H9 (cell line): ENCODE measurements at regions not wholly inside any gene's neighbourhood (a gene's known extent, or its start where the extent isn't known, plus 50 kb on each side); places are given as distances from the start of the nearest gene placed in this dataset.

ENCODE experiments used
- DNase-seq: peaks from one replicate; pipeline ENCODE4 v3.0.0-alpha.2; 2017
- H2AFZ ChIP-seq: one replicate; pipeline ENCODE4 v1.6.1; 2013; ENCODE audit warnings: mild to moderate bottlenecking, low read length, control low read depth, moderate library complexity
- H2AK5ac ChIP-seq: 2 replicates; pipeline ENCODE4 v1.6.1; 2013; ENCODE audit warnings: low read length, control low read depth, mixed read lengths; ENCODE audit not compliant: insufficient read length
- H2BK120ac ChIP-seq: one replicate; pipeline ENCODE4 v1.6.1; 2013; ENCODE audit warnings: low read depth, mild to moderate bottlenecking, low read length, control low read depth, inconsistent platforms; ENCODE audit not compliant: poor library complexity, severe bottlenecking
- H2BK12ac ChIP-seq: 2 replicates; pipeline ENCODE4 v1.6.1; 2013; ENCODE audit warnings: low read length, control low read depth, mixed read lengths, low read depth; ENCODE audit not compliant: insufficient read length
- H2BK15ac ChIP-seq: 2 replicates; pipeline ENCODE4 v1.6.1; 2013; ENCODE audit warnings: low read depth, low read length, control low read depth
- H2BK20ac ChIP-seq: one replicate; pipeline ENCODE4 v1.6.1; 2013; ENCODE audit warnings: low read depth, mild to moderate bottlenecking, low read length, control low read depth, inconsistent platforms; ENCODE audit not compliant: poor library complexity, severe bottlenecking
- H2BK5ac ChIP-seq: 2 replicates; pipeline ENCODE4 v1.6.1; 2013; ENCODE audit warnings: low read length, control low read depth, mixed read lengths; ENCODE audit not compliant: insufficient read length
- H3K14ac ChIP-seq: 2 replicates; pipeline ENCODE4 v1.6.1; 2013; ENCODE audit warnings: low read length, control low read depth; ENCODE audit not compliant: insufficient read depth
- H3K18ac ChIP-seq: 2 replicates; pipeline ENCODE4 v1.6.1; 2013; ENCODE audit warnings: low read depth, mild to moderate bottlenecking, mixed read lengths, low read length, control low read depth; ENCODE audit not compliant: insufficient read length
- H3K23ac ChIP-seq: 2 replicates; pipeline ENCODE4 v1.6.1; 2013; ENCODE audit warnings: low read length, control low read depth, mixed read lengths, low read depth; ENCODE audit not compliant: insufficient read length
- H3K23me2 ChIP-seq: 2 replicates; pipeline ENCODE4 v1.6.1; 2013; ENCODE audit warnings: low read depth, mild to moderate bottlenecking, mixed read lengths, low read length, control low read depth; ENCODE audit not compliant: insufficient read length, poor library complexity, severe bottlenecking
- H3K27ac ChIP-seq: 2 replicates; pipeline ENCODE4 v1.5.1; 2013; ENCODE audit warnings: low read length, control low read depth, mixed read lengths, low read depth; ENCODE audit not compliant: insufficient read length
- H3K27me3 ChIP-seq: 2 replicates; pipeline ENCODE4 v1.6.1; 2013; ENCODE audit warnings: low read length, control low read depth, inconsistent platforms; ENCODE audit not compliant: insufficient read depth
- H3K4ac ChIP-seq: 2 replicates; pipeline ENCODE4 v1.6.1; 2013; ENCODE audit warnings: low read depth, mild to moderate bottlenecking, control low read depth, inconsistent platforms, low read length, moderate library complexity
- H3K4me1 ChIP-seq: 2 replicates; pipeline ENCODE4 v1.6.1; 2013; ENCODE audit warnings: low read length, control low read depth, inconsistent platforms; ENCODE audit not compliant: insufficient read depth
- H3K4me2 ChIP-seq: 2 replicates; pipeline ENCODE4 v1.6.1; 2013; ENCODE audit warnings: low read length, control low read depth, mixed read lengths; ENCODE audit not compliant: insufficient read length, insufficient read depth
- H3K56ac ChIP-seq: 2 replicates; pipeline ENCODE4 v1.6.1; 2013; ENCODE audit warnings: low read depth, mild to moderate bottlenecking, mixed read lengths, low read length, control low read depth; ENCODE audit not compliant: insufficient read length
- H3K79me1 ChIP-seq: 2 replicates; pipeline ENCODE4 v1.6.1; 2013; ENCODE audit warnings: low read depth, mild to moderate bottlenecking, moderate library complexity, low read length, control low read depth, inconsistent platforms; ENCODE audit not compliant: insufficient read depth, poor library complexity, severe bottlenecking
- H3K79me2 ChIP-seq: 2 replicates; pipeline ENCODE4 v1.6.1; 2013; ENCODE audit warnings: low read length, control low read depth, inconsistent platforms; ENCODE audit not compliant: insufficient read depth
- H3K9ac ChIP-seq: 2 replicates; pipeline ENCODE4 v1.6.1; 2013; ENCODE audit warnings: low read length, control low read depth, mixed read lengths; ENCODE audit not compliant: insufficient read length; ENCODE audit errors: extremely low read depth
- H3K9me3 ChIP-seq: one replicate; pipeline ENCODE4 v1.6.1; 2013; ENCODE audit warnings: low read depth, low read length, inconsistent platforms; ENCODE audit not compliant: control insufficient read depth
- H3T11ph ChIP-seq: one replicate; pipeline ENCODE4 v1.6.1; 2013; ENCODE audit warnings: mild to moderate bottlenecking, low read length, control low read depth, inconsistent platforms
- H4K20me1 ChIP-seq: one replicate; pipeline ENCODE4 v1.6.1; 2013; ENCODE audit not compliant: control insufficient read depth, insufficient read length, insufficient read depth
- H4K5ac ChIP-seq: 2 replicates; pipeline ENCODE4 v1.6.1; 2013; ENCODE audit warnings: low read depth, mild to moderate bottlenecking, mixed read lengths, low read length, control low read depth; ENCODE audit not compliant: insufficient read length
- H4K8ac ChIP-seq: replicated peaks from 2 replicates; pipeline ENCODE4 v1.6.1; 2013; ENCODE audit warnings: low read length, control low read depth, mixed read lengths, low read depth; ENCODE audit not compliant: insufficient read length
- H4K91ac ChIP-seq: 2 replicates; pipeline ENCODE4 v1.6.1; 2013; ENCODE audit warnings: low read depth, mild to moderate bottlenecking, moderate library complexity, mixed read lengths, low read length, control low read depth; ENCODE audit not compliant: insufficient read length
- H3K27ac Mint-ChIP-seq, 3 experiments: 2 replicates in 2 of 3; 3 replicates in 1 of 3; pipeline ENCODE4 v1.8.0; 2020 to 2021; ENCODE audit warnings: mixed read lengths in 3 of 3, mild to moderate bottlenecking in 1 of 3, moderate library complexity in 1 of 3
- H3K27me3 Mint-ChIP-seq: 2 replicates; pipeline ENCODE4 v1.8.0; 2021; ENCODE audit warnings: low read depth, mild to moderate bottlenecking, moderate library complexity, mixed read lengths
- H3K36me3 Mint-ChIP-seq, 3 experiments: 2 replicates in 2 of 3; 3 replicates in 1 of 3; pipeline ENCODE4 v1.8.0; 2020 to 2021; ENCODE audit warnings: low read depth in 3 of 3, mixed read lengths in 3 of 3; ENCODE audit not compliant: insufficient read depth in 1 of 3
- H3K4me1 Mint-ChIP-seq, 2 experiments: 2 replicates each; pipeline ENCODE4 v1.8.0; 2020; ENCODE audit warnings: mixed read lengths in 2 of 2
- H3K4me3 Mint-ChIP-seq, 2 experiments: 2 replicates in 1 of 2; 3 replicates in 1 of 2; pipeline ENCODE4 v1.8.0; 2020 to 2021; ENCODE audit warnings: mild to moderate bottlenecking in 2 of 2, mixed read lengths in 2 of 2, moderate library complexity in 1 of 2
- H3K9me3 Mint-ChIP-seq, 2 experiments: 2 replicates in 1 of 2; 3 replicates in 1 of 2; pipeline ENCODE4 v1.8.0; 2020; ENCODE audit warnings: mild to moderate bottlenecking in 2 of 2, mixed read lengths in 2 of 2, moderate library complexity in 1 of 2
- WGBS: extraction: QIAGEN DNeasy Blood & Tissue Kit; methylation state at CpG from one replicate; pipeline ENCODE4 v1.1.7; 2013; ENCODE audit warnings: missing lambda C conversion rate, low lambda C conversion rate, mixed read lengths; ENCODE audit not compliant: insufficient read length; ENCODE audit errors: extremely low coverage; 5-methylcytosine and 5-hydroxymethylcytosine counted together
- TF ChIP-seq, protein P1 (sequence below): fragments of 200-600 bp; sonication (generic); conservative IDR thresholded peaks from 3 replicates; pipeline ENCODE4 v1.8.0; 2021; ENCODE audit warnings: antibody characterized with exemption, mild to moderate bottlenecking

DNA sequence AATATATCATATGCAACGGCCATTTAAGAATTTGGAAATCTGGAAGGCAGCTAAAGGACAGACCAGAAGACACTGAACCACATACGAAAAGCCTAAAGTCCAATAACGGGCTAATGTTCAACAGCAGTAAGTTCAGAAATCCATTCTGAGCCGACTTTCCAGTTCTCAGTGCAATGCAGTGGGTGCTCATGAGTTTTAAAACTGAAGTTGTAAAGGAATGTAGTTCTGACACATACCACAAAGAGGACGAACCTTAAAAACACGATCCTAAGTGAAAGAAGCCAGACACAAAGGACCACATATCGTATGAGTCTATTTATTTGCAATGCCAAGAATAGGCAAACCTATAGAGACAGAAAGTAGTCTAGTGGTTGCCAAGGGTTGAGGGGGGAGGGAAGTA lies 278.3 kb upstream of the ZFHX3 start:
- H4K8ac ChIP-seq = no peak overlapping the region
- no peaks in the 10 kb centered on the region for H3K23me2 ChIP-seq
- no peak overlapping the region for H2BK12ac ChIP-seq
- H3K56ac ChIP-seq = no peak overlapping the region
- TF ChIP-seq, protein P1, sequence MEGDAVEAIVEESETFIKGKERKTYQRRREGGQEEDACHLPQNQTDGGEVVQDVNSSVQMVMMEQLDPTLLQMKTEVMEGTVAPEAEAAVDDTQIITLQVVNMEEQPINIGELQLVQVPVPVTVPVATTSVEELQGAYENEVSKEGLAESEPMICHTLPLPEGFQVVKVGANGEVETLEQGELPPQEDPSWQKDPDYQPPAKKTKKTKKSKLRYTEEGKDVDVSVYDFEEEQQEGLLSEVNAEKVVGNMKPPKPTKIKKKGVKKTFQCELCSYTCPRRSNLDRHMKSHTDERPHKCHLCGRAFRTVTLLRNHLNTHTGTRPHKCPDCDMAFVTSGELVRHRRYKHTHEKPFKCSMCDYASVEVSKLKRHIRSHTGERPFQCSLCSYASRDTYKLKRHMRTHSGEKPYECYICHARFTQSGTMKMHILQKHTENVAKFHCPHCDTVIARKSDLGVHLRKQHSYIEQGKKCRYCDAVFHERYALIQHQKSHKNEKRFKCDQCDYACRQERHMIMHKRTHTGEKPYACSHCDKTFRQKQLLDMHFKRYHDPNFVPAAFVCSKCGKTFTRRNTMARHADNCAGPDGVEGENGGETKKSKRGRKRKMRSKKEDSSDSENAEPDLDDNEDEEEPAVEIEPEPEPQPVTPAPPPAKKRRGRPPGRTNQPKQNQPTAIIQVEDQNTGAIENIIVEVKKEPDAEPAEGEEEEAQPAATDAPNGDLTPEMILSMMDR = no peak
- H3K79me1 ChIP-seq = no peaks in the 10 kb centered on the region
- H3K4ac ChIP-seq = no peak overlapping the region
- no peak overlapping the region for H3K14ac ChIP-seq
- no peak overlapping the region for H3T11ph ChIP-seq
- H3K18ac ChIP-seq = no peak overlapping the region
- Mint-ChIP-seq H3K27ac (no peak overlapping the region), H3K9me3 (no peaks in the 10 kb centered on the region), H3K27me3 (peaks cover 1% of the 10 kb centered on the region), H3K4me1 (peaks cover 6 to 9% of the 10 kb centered on the region in 2 experiments; a peak in 3 of 4 replicates), H3K36me3 (no peaks in the 10 kb centered on the region), H3K4me3 (no peak overlapping the region)
- no peak overlapping the region for H2AK5ac ChIP-seq
- no peaks in the 10 kb centered on the region for H3K4me1 ChIP-seq
- no CpG with 5 or more reads among the region's 7 CpGs for WGBS
- no peak overlapping the region for H3K4me2 ChIP-seq
- no peaks in the 10 kb centered on the region for H4K20me1 ChIP-seq
- no peak for DNase-seq
- no peak overlapping the region for H4K91ac ChIP-seq
- H3K79me2 ChIP-seq = no peaks in the 10 kb centered on the region
- H2BK120ac ChIP-seq = no peak overlapping the region
- H3K9me3 ChIP-seq = no peaks in the 10 kb centered on the region
- no peak overlapping the region for H2BK5ac ChIP-seq
- no peak overlapping the region for H3K27ac ChIP-seq
- no peak overlapping the region for H2BK20ac ChIP-seq
- H3K23ac ChIP-seq = no peak overlapping the region
- H4K5ac ChIP-seq = no peak overlapping the region
- no peak overlapping the region for H3K9ac ChIP-seq
- no peaks in the 10 kb centered on the region for H3K27me3 ChIP-seq
- no peak overlapping the region for H2AFZ ChIP-seq
- H2BK15ac ChIP-seq = no peak overlapping the region
